LNCaP clone FGC (cell line): ENCODE measurements at regions not wholly inside any gene's neighbourhood (a gene's known extent, or its start where the extent isn't known, plus 50 kb on each side); places are given as distances from the start of the nearest gene placed in this dataset.

Experiments
- DNase-seq: peaks from one replicate; pipeline ENCODE4 v3.0.0-alpha.2; 2011; ENCODE audit warnings: low read depth
- H3K4me3 ChIP-seq: 2 replicates; pipeline ENCODE4 v1.5.1; 2011; ENCODE audit warnings: mild to moderate bottlenecking, low read depth, low read length, control low read depth
- CTCF ChIP-seq: IDR thresholded peaks from 2 replicates; pipeline ENCODE4 v1.5.1; 2012; ENCODE audit warnings: mild to moderate bottlenecking; ENCODE audit not compliant: control insufficient read depth, insufficient read depth; ENCODE audit errors: extremely low read depth

GRCh38 chr18:53689886-53690285 is 534.6 kb downstream of the MBD2 start:
- H3K4me3 ChIP-seq: no peak overlapping the region
- DNase-seq: no peak
- TF ChIP-seq CTCF: no peak

GRCh38 chr18:53686965-53687364 is 537.5 kb downstream of the MBD2 start:
- peak; percentile 44 for TF ChIP-seq CTCF

GRCh38 chr18:53682796-53683195 is 541.7 kb downstream of the MBD2 start:
- no peak overlapping the region for H3K4me3 ChIP-seq
- no peak for TF ChIP-seq CTCF
- no peak for DNase-seq

More at GRCh38 chr18:53686965-53687364, 537.5 kb downstream of the MBD2 start:
- no peak overlapping the region for H3K4me3 ChIP-seq
- DNase-seq: no peak

GRCh38 chr18:53677480-53677879 is 547.0 kb downstream of the MBD2 start:
- no peak overlapping the region for H3K4me3 ChIP-seq
- no peak for DNase-seq
- no peak for TF ChIP-seq CTCF

GRCh38 chr18:53665701-53666100 is 558.8 kb downstream of the MBD2 start:
- no peak for DNase-seq
- TF ChIP-seq CTCF: no peak
- no peak overlapping the region for H3K4me3 ChIP-seq

- TF ChIP-seq CTCF: no peak
- no peak overlapping the region for H3K4me3 ChIP-seq
- no peak for DNase-seq
Measured at GRCh38 chr18:53664575-53664974, 559.9 kb downstream of the MBD2 start.

- DNase-seq: no peak
- TF ChIP-seq CTCF: no peak
- no peak overlapping the region for H3K4me3 ChIP-seq
Measured at GRCh38 chr18:53660306-53660705, 564.2 kb downstream of the MBD2 start.
